K562 (cell line): ENCODE measurements at regions not wholly inside any gene's neighbourhood (a gene's known extent, or its start where the extent isn't known, plus 50 kb on each side); places are given as distances from the start of the nearest gene placed in this dataset.

Source experiments
- BCL6 ChIP-seq: fragments of 250-450 bp; sonication (Bioruptor Pico); IDR thresholded peaks from 2 replicates; pipeline ENCODE4 v1.4.0; 2020
- BRCA1 ChIP-seq, 2 experiments: fragments of 450-650 bp in 1 of 2; sonication (generic) in 1 of 2; formaldehyde crosslinking in 1 of 2; IDR thresholded peaks; 2 replicates each; pipeline versions ENCODE4 v1.5.0 to v1.6.1; 2017 to 2020; ENCODE audit warnings: mild to moderate bottlenecking in 1 of 2, missing genetic modification reagents in 1 of 2
- E2F3 ChIP-seq: fragments of 250-450 bp; sonication (Bioruptor Pico); IDR thresholded peaks from 2 replicates; pipeline ENCODE4 v1.4.0; 2020; ENCODE audit warnings: mild to moderate bottlenecking
- JUND ChIP-seq, 2 experiments: IDR thresholded peaks; 2 replicates in 1 of 2; 3 replicates in 1 of 2; pipeline ENCODE4 v1.6.1; 2011; ENCODE audit warnings: borderline replicate concordance in 2 of 2, low read depth in 2 of 2, low read length in 2 of 2, improper control_type of control experiment in 1 of 2, missing biosample characterization in 1 of 2, missing genetic modification characterization in 1 of 2, missing genetic modification reagents in 1 of 2
- TBP ChIP-seq: optimal IDR thresholded peaks from 2 replicates; pipeline ENCODE3; 2011; ENCODE audit warnings: low read depth, low read length, improper control_type of control experiment
- TCF7 ChIP-seq: sonication (generic); IDR thresholded peaks from 2 replicates; pipeline ENCODE4 v1.6.1; 2016; ENCODE audit warnings: antibody characterized with exemption, borderline replicate concordance
- TFE3 ChIP-seq: fragments of 450-650 bp; formaldehyde crosslinking; IDR thresholded peaks from 2 replicates; pipeline ENCODE4 v1.4.0; 2020; ENCODE audit warnings: mild to moderate bottlenecking, mixed read lengths
- TF ChIP-seq, protein P1 (sequence below), 3 experiments: IDR thresholded peaks in 2 of 3; conservative IDR thresholded peaks in 1 of 3; 2 replicates each; pipeline ENCODE4 v1.5.1; 2011 to 2012; ENCODE audit warnings: low read length in 3 of 3, mild to moderate bottlenecking in 3 of 3, control low read depth in 2 of 3, improper control_type of control experiment in 1 of 3, inconsistent platforms in 1 of 3, low read depth in 1 of 3, mixed read lengths in 1 of 3, moderate library complexity in 1 of 3; ENCODE audit not compliant: insufficient read depth in 2 of 3
- TF ChIP-seq, protein P2 (sequence below): sonication (generic); formaldehyde crosslinking; IDR thresholded peaks from 2 replicates; pipeline ENCODE4 v1.8.1; 2022; ENCODE audit warnings: missing genetic modification reagents

GRCh38 chr18:41126541-41127235 is 828.3 kb upstream of the PIK3C3 start:
- no peak for TF ChIP-seq TBP
- TF ChIP-seq, protein P1, sequence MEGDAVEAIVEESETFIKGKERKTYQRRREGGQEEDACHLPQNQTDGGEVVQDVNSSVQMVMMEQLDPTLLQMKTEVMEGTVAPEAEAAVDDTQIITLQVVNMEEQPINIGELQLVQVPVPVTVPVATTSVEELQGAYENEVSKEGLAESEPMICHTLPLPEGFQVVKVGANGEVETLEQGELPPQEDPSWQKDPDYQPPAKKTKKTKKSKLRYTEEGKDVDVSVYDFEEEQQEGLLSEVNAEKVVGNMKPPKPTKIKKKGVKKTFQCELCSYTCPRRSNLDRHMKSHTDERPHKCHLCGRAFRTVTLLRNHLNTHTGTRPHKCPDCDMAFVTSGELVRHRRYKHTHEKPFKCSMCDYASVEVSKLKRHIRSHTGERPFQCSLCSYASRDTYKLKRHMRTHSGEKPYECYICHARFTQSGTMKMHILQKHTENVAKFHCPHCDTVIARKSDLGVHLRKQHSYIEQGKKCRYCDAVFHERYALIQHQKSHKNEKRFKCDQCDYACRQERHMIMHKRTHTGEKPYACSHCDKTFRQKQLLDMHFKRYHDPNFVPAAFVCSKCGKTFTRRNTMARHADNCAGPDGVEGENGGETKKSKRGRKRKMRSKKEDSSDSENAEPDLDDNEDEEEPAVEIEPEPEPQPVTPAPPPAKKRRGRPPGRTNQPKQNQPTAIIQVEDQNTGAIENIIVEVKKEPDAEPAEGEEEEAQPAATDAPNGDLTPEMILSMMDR (IDR thresholded peaks at IDR 0.05 in 2 of 3, conservative IDR thresholded peaks at IDR 0.05 in 1 of 3; ENCODE audit: insufficient read depth in 2 of 3, low read depth in 1 of 3, low read length in 3 of 3), result no peak
- no peak for TF ChIP-seq TFE3
- TF ChIP-seq BCL6, result no peak
- no peak for TF ChIP-seq BRCA1 (IDR thresholded peaks at IDR 0.05)
- TF ChIP-seq BRCA1 (CRISPR knock-in tag; IDR thresholded peaks at IDR 0.05), result no peak
- no peak for TF ChIP-seq E2F3 (CRISPR knock-in tag)
- TF ChIP-seq JUND (IDR thresholded peaks at IDR 0.05; ENCODE audit: borderline replicate concordance, low read depth, low read length), result no peak
- no peak for TF ChIP-seq JUND (tag; IDR thresholded peaks at IDR 0.05; ENCODE audit: borderline replicate concordance, low read depth, low read length)
- TF ChIP-seq, protein P2, sequence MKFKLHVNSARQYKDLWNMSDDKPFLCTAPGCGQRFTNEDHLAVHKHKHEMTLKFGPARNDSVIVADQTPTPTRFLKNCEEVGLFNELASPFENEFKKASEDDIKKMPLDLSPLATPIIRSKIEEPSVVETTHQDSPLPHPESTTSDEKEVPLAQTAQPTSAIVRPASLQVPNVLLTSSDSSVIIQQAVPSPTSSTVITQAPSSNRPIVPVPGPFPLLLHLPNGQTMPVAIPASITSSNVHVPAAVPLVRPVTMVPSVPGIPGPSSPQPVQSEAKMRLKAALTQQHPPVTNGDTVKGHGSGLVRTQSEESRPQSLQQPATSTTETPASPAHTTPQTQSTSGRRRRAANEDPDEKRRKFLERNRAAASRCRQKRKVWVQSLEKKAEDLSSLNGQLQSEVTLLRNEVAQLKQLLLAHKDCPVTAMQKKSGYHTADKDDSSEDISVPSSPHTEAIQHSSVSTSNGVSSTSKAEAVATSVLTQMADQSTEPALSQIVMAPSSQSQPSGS (CRISPR knock-in tag), result no peak
- TF ChIP-seq TCF7, result no peak
